MCF 10A (cell line): ENCODE measurements at regions not wholly inside any gene's neighbourhood (a gene's known extent, or its start where the extent isn't known, plus 50 kb on each side); places are given as distances from the start of the nearest gene placed in this dataset.
"Not testable (repeated sequence)": the region's sequence is repeated elsewhere in the genome, so short reads cannot be mapped to it uniquely, and the experiment has no call there.

Experiments used
- BruUV-seq: library from RNA; stranded (reverse); fragments of 400-500 nt; replicated peaks from 2 replicates; lab custom pipeline; 2021; lab: Mats Ljungman, UMichigan
- CTCF ChIA-PET: fragments of 300-600 bp; sonication (Branson Sonifier 250); formaldehyde crosslinking; extraction: SDS; loops from one replicate; lab custom pipeline; 2021; ENCODE audit warnings: antibody characterized with exemption, inconsistent platforms; lab: Yijun Ruan, JAX
- POLR2A ChIA-PET: fragments of 300-600, 350-650 bp; sonication (Branson Sonifier 250); formaldehyde crosslinking; extraction: SDS; loops from one replicate; lab custom pipeline; 2020; ENCODE audit warnings: antibody characterized with exemption, inconsistent platforms; lab: Yijun Ruan, JAX
- DNase-seq: peaks from one replicate; pipeline ENCODE4 v3.0.0-alpha.2; 2018; ENCODE audit not compliant: unreplicated experiment
- H3K27ac Mint-ChIP-seq: one replicate; pipeline ENCODE4 v1.8.0; 2022; ENCODE audit warnings: mild to moderate bottlenecking, low read depth, mixed read lengths; ENCODE audit not compliant: unreplicated experiment
- H3K27me3 Mint-ChIP-seq: one replicate; pipeline ENCODE4 v1.8.0; 2022; ENCODE audit warnings: mixed read lengths; ENCODE audit not compliant: insufficient read depth, unreplicated experiment
- H3K36me3 Mint-ChIP-seq: one replicate; pipeline ENCODE4 v1.8.0; 2022; ENCODE audit warnings: mild to moderate bottlenecking, moderate library complexity, mixed read lengths; ENCODE audit not compliant: insufficient read depth, unreplicated experiment
- H3K4me1 Mint-ChIP-seq: one replicate; pipeline ENCODE4 v1.8.0; 2022; ENCODE audit warnings: mixed read lengths; ENCODE audit not compliant: insufficient read depth, unreplicated experiment
- H3K4me3 Mint-ChIP-seq: one replicate; pipeline ENCODE4 v1.8.0; 2022; ENCODE audit warnings: mild to moderate bottlenecking, moderate library complexity, mixed read lengths; ENCODE audit not compliant: unreplicated experiment
- H3K9me3 Mint-ChIP-seq: one replicate; pipeline ENCODE4 v1.8.0; 2022; ENCODE audit warnings: mixed read lengths; ENCODE audit not compliant: unreplicated experiment
- CTCF ChIP-seq: fragments of 200-600 bp; IDR thresholded peaks from one replicate; pipeline ENCODE4 v1.8.0; 2022; ENCODE audit warnings: antibody characterized with exemption, mild to moderate bottlenecking; ENCODE audit not compliant: unreplicated experiment
- intact Hi-C: fragments of 100-400 bp; cut with micrococcal nuclease; formaldehyde crosslinking; loops from 2 replicates; pipeline ENCODE4 v1.14.1; 2022

GRCh38 chr9:73327149-73327548 is 175.5 kb downstream of the ANXA1 start:
- Mint-ChIP-seq H3K27me3 (peaks cover 46% of the 10 kb centered on the region), H3K9me3 (no peaks in the 10 kb centered on the region), H3K27ac (no peak overlapping the region), H3K4me1 (no peaks in the 10 kb centered on the region), H3K4me3 (no peak overlapping the region), H3K36me3 (no peaks in the 10 kb centered on the region)
- ChIA-PET POLR2A (no interaction called here), CTCF (no interaction called here)
- DNase-seq, result no peak
- intact Hi-C loops, result no loop called here
- no TSS peak for BruUV-seq
- TF ChIP-seq CTCF, result no peak

GRCh38 chr9:73337182-73337581 is 185.5 kb downstream of the ANXA1 start:
- intact Hi-C loops, CTCF ChIA-PET, H3K4me1 Mint-ChIP-seq, H3K9me3 Mint-ChIP-seq, H3K4me3 Mint-ChIP-seq, BruUV-seq, H3K27ac Mint-ChIP-seq, DNase-seq, H3K36me3 Mint-ChIP-seq, POLR2A ChIA-PET: not testable (repeated sequence)
- H3K27me3 Mint-ChIP-seq, result peaks cover 38% of the 10 kb centered on the region

GRCh38 chr9:73344060-73344459 is 192.4 kb downstream of the ANXA1 start:
- no TSS peak for BruUV-seq
- Mint-ChIP-seq H3K27me3 (peaks cover 55% of the 10 kb centered on the region), H3K9me3 (no peaks in the 10 kb centered on the region), H3K4me1 (no peaks in the 10 kb centered on the region), H3K27ac (no peak overlapping the region), H3K36me3 (no peaks in the 10 kb centered on the region), H3K4me3 (no peak overlapping the region)
- ChIA-PET POLR2A (no interaction called here), CTCF (no interaction called here)
- no peak for DNase-seq
- no peak for TF ChIP-seq CTCF
- intact Hi-C loops, result no loop called here

- no peak overlapping the region for H3K4me3 Mint-ChIP-seq
- H3K27me3 Mint-ChIP-seq, result peaks cover 69% of the 10 kb centered on the region
- no peak for TF ChIP-seq CTCF
- no peak for DNase-seq
- ChIA-PET POLR2A (no interaction called here), CTCF (interaction anchor here (0.6 kb wide), 1 partner anchor 1484 kb away, joined by 3 read pairs; no protein-coding TSS in a partner anchor)
- H3K9me3 Mint-ChIP-seq, result no peaks in the 10 kb centered on the region
- H3K27ac Mint-ChIP-seq, result no peak overlapping the region
- intact Hi-C loops, result no loop called here
- no peaks in the 10 kb centered on the region for H3K36me3 Mint-ChIP-seq
- no peaks in the 10 kb centered on the region for H3K4me1 Mint-ChIP-seq
- no TSS peak for BruUV-seq
These were observed 195.5 kb downstream of the ANXA1 start for GRCh38 chr9:73347123-73347522.

- no peaks in the 10 kb centered on the region for H3K9me3 Mint-ChIP-seq
These were observed 196.1 kb downstream of the ANXA1 start for GRCh38 chr9:73347720-73348119.

More at GRCh38 chr9:73347720-73348119, 196.1 kb downstream of the ANXA1 start:
- Mint-ChIP-seq H3K4me1 (no peaks in the 10 kb centered on the region), H3K27me3 (peaks cover 69% of the 10 kb centered on the region), H3K27ac (no peak overlapping the region), H3K4me3 (no peak overlapping the region), H3K36me3 (no peaks in the 10 kb centered on the region)
- intact Hi-C loops, result no loop called here
- CTCF ChIA-PET, result no interaction called here
- TF ChIP-seq CTCF, result no peak
- BruUV-seq, result no TSS peak
- DNase-seq, result no peak
- POLR2A ChIA-PET, result no interaction called here
